SU-DHL-6 (cell line): ENCODE measurements at regions not wholly inside any gene's neighbourhood (a gene's known extent, or its start where the extent isn't known, plus 50 kb on each side); places are given as distances from the start of the nearest gene placed in this dataset.

Source experiments
- H2AFZ ChIP-seq: fragments of 200-600 bp; sonication (generic); 2 replicates; pipeline ENCODE4 v1.6.1; 2014; ENCODE audit warnings: low read depth, mild to moderate bottlenecking, moderate library complexity, mixed read lengths, antibody characterized with exemption, low read length; ENCODE audit not compliant: severe bottlenecking
- H3F3A ChIP-seq: fragments of 200-600 bp; shearing (Covaris generic); 2 replicates; pipeline ENCODE4 v1.6.0; 2016; ENCODE audit warnings: antibody characterized with exemption, mild to moderate bottlenecking; ENCODE audit not compliant: insufficient read depth
- H3K27ac ChIP-seq: fragments of 200-600 bp; sonication (generic); 2 replicates; pipeline ENCODE4 v1.5.1; 2016; ENCODE audit warnings: low read depth, mild to moderate bottlenecking, low read length, moderate library complexity, mixed read lengths
- H3K27me3 ChIP-seq: fragments of 200-600 bp; sonication (generic), shearing (Covaris generic); 2 replicates; pipeline ENCODE4 v1.6.0; 2014; ENCODE audit warnings: mild to moderate bottlenecking, low read length
- H3K36me3 ChIP-seq: fragments of 200-600 bp; sonication (generic); 2 replicates; pipeline ENCODE4 v1.6.1; 2014; ENCODE audit warnings: mild to moderate bottlenecking, low read length, mixed read lengths
- H3K4me2 ChIP-seq: fragments of 300-600, 200-600 bp; shearing (Covaris generic), sonication (generic); 2 replicates; pipeline ENCODE4 v1.6.0; 2014; ENCODE audit warnings: low read length, low read depth, mild to moderate bottlenecking; ENCODE audit not compliant: poor library complexity, severe bottlenecking
- H3K4me3 ChIP-seq: fragments of 200-600 bp; sonication (generic); 2 replicates; pipeline ENCODE4 v1.5.1; 2014; ENCODE audit warnings: antibody characterized with exemption, low read length, mild to moderate bottlenecking, mixed read lengths; ENCODE audit not compliant: insufficient read depth, poor library complexity, severe bottlenecking
- H3K79me2 ChIP-seq: fragments of 200-600 bp; sonication (generic); 2 replicates; pipeline ENCODE4 v1.6.1; 2014; ENCODE audit warnings: mild to moderate bottlenecking, low read length, moderate library complexity; ENCODE audit not compliant: insufficient read depth
- H3K9ac ChIP-seq: fragments of 200-600 bp; sonication (generic); 2 replicates; pipeline ENCODE4 v1.7.0; 2014; ENCODE audit warnings: mild to moderate bottlenecking, low read length
- H3K9me2 ChIP-seq: fragments of 200-600 bp; sonication (generic); replicated peaks from 2 replicates; pipeline ENCODE4 v1.6.1; 2014; ENCODE audit warnings: low read length; ENCODE audit not compliant: insufficient read depth
- H3K9me3 ChIP-seq: fragments of 200-600 bp; sonication (generic); 2 replicates; pipeline ENCODE4 v1.6.1; 2014; ENCODE audit warnings: low read length, mixed read lengths; ENCODE audit not compliant: insufficient read depth
- H4K20me1 ChIP-seq: fragments of 200-600 bp; sonication (generic); 2 replicates; pipeline ENCODE4 v1.6.1; 2014; ENCODE audit warnings: low read depth, mild to moderate bottlenecking, antibody characterized with exemption, low read length, moderate library complexity, mixed read lengths
- CTCF ChIP-seq: fragments of 200-600 bp; sonication (generic); IDR thresholded peaks from one replicate; pipeline ENCODE4 v1.5.1; 2017; ENCODE audit warnings: antibody characterized with exemption, mild to moderate bottlenecking, low read length, moderate library complexity; ENCODE audit not compliant: insufficient read depth, poor library complexity, severe bottlenecking
- EZH2phosphoT487 ChIP-seq: fragments of 200-600 bp; sonication (generic), shearing (Covaris generic); conservative IDR thresholded peaks from 2 replicates; pipeline ENCODE4 v1.6.1; 2018; ENCODE audit warnings: mild to moderate bottlenecking, antibody characterized with exemption, low read length, moderate library complexity, mixed read lengths

- Histone ChIP-seq H4K20me1 (no peaks in the 10 kb centered on the region), H3F3A (no peaks in the 10 kb centered on the region), H3K9me3 (no peaks in the 10 kb centered on the region), H3K79me2 (no peaks in the 10 kb centered on the region), H2AFZ (no peak overlapping the region), H3K4me2 (no peak overlapping the region), H3K9ac (no peak overlapping the region), H3K9me2 (no peaks in the 10 kb centered on the region), H3K27ac (no peak overlapping the region), H3K4me3 (no peak overlapping the region), H3K27me3 (no peaks in the 10 kb centered on the region), H3K36me3 (no peaks in the 10 kb centered on the region)
- TF ChIP-seq CTCF (no peak), EZH2phosphoT487 (no peak)
These were observed 379.1 kb downstream of the TENT5A start for GRCh38 chr6:81373414-81373813.

GRCh38 chr6:81371930-81372329 is 380.6 kb downstream of the TENT5A start:
- no peaks in the 10 kb centered on the region for H3K79me2 ChIP-seq
- no peak overlapping the region for H3K27ac ChIP-seq
- no peak overlapping the region for H3K9ac ChIP-seq
- H3K27me3 ChIP-seq = no peaks in the 10 kb centered on the region
- H3K9me3 ChIP-seq = no peaks in the 10 kb centered on the region
- no peaks in the 10 kb centered on the region for H3F3A ChIP-seq
- H3K36me3 ChIP-seq = no peaks in the 10 kb centered on the region
- H3K9me2 ChIP-seq = no peaks in the 10 kb centered on the region
- no peak for TF ChIP-seq CTCF
- no peak for TF ChIP-seq EZH2phosphoT487
- H4K20me1 ChIP-seq = no peaks in the 10 kb centered on the region
- no peak overlapping the region for H2AFZ ChIP-seq
- H3K4me3 ChIP-seq = no peak overlapping the region
- no peak overlapping the region for H3K4me2 ChIP-seq

GRCh38 chr6:81366972-81367371 is 385.5 kb downstream of the TENT5A start:
- no peak overlapping the region for H3K4me3 ChIP-seq
- no peaks in the 10 kb centered on the region for H3K36me3 ChIP-seq
- H4K20me1 ChIP-seq = no peaks in the 10 kb centered on the region
- H2AFZ ChIP-seq = no peak overlapping the region
- H3K9me3 ChIP-seq = no peaks in the 10 kb centered on the region
- H3K9me2 ChIP-seq = no peaks in the 10 kb centered on the region
- H3F3A ChIP-seq = no peaks in the 10 kb centered on the region
- TF ChIP-seq EZH2phosphoT487 (no peak), CTCF (no peak)
- no peak overlapping the region for H3K27ac ChIP-seq
- H3K27me3 ChIP-seq = no peaks in the 10 kb centered on the region
- no peak overlapping the region for H3K4me2 ChIP-seq
- no peaks in the 10 kb centered on the region for H3K79me2 ChIP-seq
- H3K9ac ChIP-seq = no peak overlapping the region
